ENCODE measurements at regions not wholly inside any gene's neighbourhood (a gene's known extent, or its start where the extent isn't known, plus 50 kb on each side); places are given as distances from the start of the nearest gene placed in this dataset.
"Not testable (repeated sequence)": the region's sequence is repeated elsewhere in the genome, so short reads cannot be mapped to it uniquely, and the experiment has no call there.

DNA sequence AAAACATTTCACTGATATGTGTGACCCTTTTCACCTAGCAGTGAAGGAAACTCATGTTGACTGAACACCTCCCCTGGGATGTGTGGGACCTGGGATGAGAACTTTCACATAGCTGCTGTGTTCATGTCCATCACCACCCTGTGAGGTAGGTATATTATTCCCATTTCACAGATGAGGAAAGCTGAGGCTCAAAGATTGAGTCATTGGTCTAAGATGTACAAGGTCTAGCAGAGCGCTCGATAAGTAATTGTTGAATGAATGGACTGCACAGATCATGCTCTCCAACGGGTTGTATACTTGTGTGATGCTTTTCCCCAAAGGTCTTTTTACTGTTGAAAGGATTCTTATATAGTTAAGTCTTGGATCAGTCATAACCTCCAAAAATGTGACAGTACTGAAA, 75.6 kb upstream of the TSC22D1 start:
- DNase-seq (ENCODE audit: low read depth) = no peak
- Histone ChIP-seq H3K4me3 (ENCODE audit: low read length) (no peak overlapping the region), H3K9me3 (ENCODE audit: control insufficient read depth, low read length) (no peaks in the 10 kb centered on the region), H3K27me3 (replicated peaks; ENCODE audit: control insufficient read depth, insufficient read depth, low read length) (no peaks in the 10 kb centered on the region), H3K9ac (ENCODE audit: low read length) (peak overlapping the region; percentile 41), H3K4me1 (ENCODE audit: control insufficient read depth, insufficient read depth, low read length) (peaks cover 32% of the 10 kb centered on the region), H3K36me3 (ENCODE audit: control insufficient read depth, insufficient read depth, low read length, severe bottlenecking) (no peaks in the 10 kb centered on the region)

DNA sequence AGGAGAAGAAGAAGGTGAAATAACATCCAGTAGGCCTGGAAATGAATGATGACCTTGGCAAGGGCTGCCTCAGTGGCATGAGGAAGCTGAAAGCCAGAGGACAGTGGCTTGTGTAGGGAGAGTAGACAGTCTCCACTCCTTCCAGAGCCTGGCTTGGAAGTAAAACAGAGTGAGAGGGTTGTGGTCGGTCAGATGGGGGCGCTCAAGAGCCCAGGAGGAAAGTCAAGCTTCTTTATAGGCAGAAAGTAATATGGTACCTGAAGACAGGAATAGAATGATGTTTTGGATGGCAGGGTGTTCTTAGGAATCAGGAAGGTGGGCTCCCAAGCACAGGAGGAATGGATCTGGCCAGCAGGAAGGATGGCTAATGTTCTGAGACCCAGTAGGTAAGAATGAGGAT, 75.1 kb upstream of the TSC22D1 start:
- H3K27me3 ChIP-seq (replicated peaks; ENCODE audit: control insufficient read depth, insufficient read depth, low read length) = no peaks in the 10 kb centered on the region
- H3K4me3 ChIP-seq (ENCODE audit: low read length) = no peak overlapping the region
- no peaks in the 10 kb centered on the region for H3K36me3 ChIP-seq (ENCODE audit: control insufficient read depth, insufficient read depth, low read length, severe bottlenecking)
- DNase-seq (ENCODE audit: low read depth) = no peak
- no peaks in the 10 kb centered on the region for H3K9me3 ChIP-seq (ENCODE audit: control insufficient read depth, low read length)
- H3K4me1 ChIP-seq (ENCODE audit: control insufficient read depth, insufficient read depth, low read length) = peaks cover 32% of the 10 kb centered on the region
- H3K9ac ChIP-seq (ENCODE audit: low read length) = no peak overlapping the region

- Histone ChIP-seq H3K36me3 (ENCODE audit: control insufficient read depth, insufficient read depth, low read length, severe bottlenecking) (no peaks in the 10 kb centered on the region), H3K9ac (ENCODE audit: low read length) (no peak overlapping the region)
- DNase-seq (ENCODE audit: low read depth) = no peak
Measured at GRCh38 chr13:44649834-44650233, 73.7 kb upstream of the TSC22D1 start.

DNA sequence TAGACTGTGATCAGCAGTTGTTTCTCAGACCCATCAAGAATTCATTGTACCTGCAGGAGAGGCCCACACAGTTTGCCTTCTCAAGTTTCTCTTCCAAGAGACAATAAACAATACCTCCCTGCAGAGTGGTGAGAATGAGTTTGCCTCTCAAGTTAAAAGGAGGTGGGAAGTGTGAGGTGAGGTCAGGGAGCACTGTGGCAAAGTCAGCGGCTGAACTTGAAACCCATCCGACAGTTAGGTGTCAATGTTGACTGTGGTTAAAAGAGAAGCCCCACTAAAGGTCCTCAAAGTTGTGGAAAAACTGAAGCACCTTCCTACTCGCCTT, 72.9 kb upstream of the TSC22D1 start:
- Histone ChIP-seq H3K9me3 (ENCODE audit: control insufficient read depth, low read length) (no peaks in the 10 kb centered on the region), H3K4me3 (ENCODE audit: low read length) (no peak overlapping the region), H3K4me1 (ENCODE audit: control insufficient read depth, insufficient read depth, low read length) (peaks cover 32% of the 10 kb centered on the region), H3K27me3 (replicated peaks; ENCODE audit: control insufficient read depth, insufficient read depth, low read length) (no peaks in the 10 kb centered on the region), H3K36me3 (ENCODE audit: control insufficient read depth, insufficient read depth, low read length, severe bottlenecking) (no peaks in the 10 kb centered on the region), H3K9ac (ENCODE audit: low read length) (no peak overlapping the region)
- DNase-seq (ENCODE audit: low read depth) = no peak

More at GRCh38 chr13:44649834-44650233, 73.7 kb upstream of the TSC22D1 start:
- Histone ChIP-seq H3K9me3 (ENCODE audit: control insufficient read depth, low read length) (no peaks in the 10 kb centered on the region), H3K27me3 (replicated peaks; ENCODE audit: control insufficient read depth, insufficient read depth, low read length) (no peaks in the 10 kb centered on the region), H3K4me3 (ENCODE audit: low read length) (no peak overlapping the region), H3K4me1 (ENCODE audit: control insufficient read depth, insufficient read depth, low read length) (peaks cover 32% of the 10 kb centered on the region)

DNA sequence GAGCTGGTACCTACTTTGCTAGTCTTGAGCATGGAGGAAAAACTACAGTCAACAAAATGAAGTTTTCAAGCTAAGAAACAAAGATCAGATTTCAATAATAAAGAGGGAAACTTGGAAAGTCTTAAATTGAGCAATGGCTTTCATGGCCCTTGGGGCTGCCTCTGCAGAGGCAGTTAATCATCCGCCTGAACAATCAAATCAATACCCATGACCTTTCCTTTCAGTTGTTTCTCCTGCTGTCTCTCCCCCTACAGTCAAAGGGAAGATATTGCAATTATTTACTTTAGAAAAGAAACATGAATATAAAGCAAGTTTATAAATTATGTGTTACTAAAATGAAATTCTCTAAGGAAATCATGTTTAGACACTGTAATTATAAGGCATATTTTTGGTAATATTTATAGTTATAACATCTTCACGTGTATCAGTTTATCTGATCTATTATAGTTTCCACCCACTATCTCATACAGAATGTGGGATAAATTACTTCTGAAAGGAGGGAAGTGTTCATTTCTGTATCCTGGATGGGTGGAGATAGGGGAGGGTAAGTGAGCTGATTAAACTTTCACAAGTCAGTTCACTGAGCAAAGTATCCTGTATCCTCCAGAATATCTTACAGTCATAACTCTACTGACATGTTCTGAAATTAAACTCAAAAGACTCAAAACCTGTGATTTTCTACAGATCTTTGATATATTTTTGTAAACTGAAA, 72.4 kb upstream of the TSC22D1 start:
- Histone ChIP-seq H3K9me3 (ENCODE audit: control insufficient read depth, low read length) (no peaks in the 10 kb centered on the region), H3K36me3 (ENCODE audit: control insufficient read depth, insufficient read depth, low read length, severe bottlenecking) (no peaks in the 10 kb centered on the region), H3K4me1 (ENCODE audit: control insufficient read depth, insufficient read depth, low read length) (peaks cover 31% of the 10 kb centered on the region), H3K9ac (ENCODE audit: low read length) (peak overlapping the region; percentile 32), H3K27me3 (replicated peaks; ENCODE audit: control insufficient read depth, insufficient read depth, low read length) (no peaks in the 10 kb centered on the region), H3K4me3 (ENCODE audit: low read length) (peak overlapping the region; percentile 17)
- DNase-seq (ENCODE audit: low read depth) = peak; percentile 48

- not testable (repeated sequence) for H3K4me3 ChIP-seq (ENCODE audit: low read length); H3K27me3 ChIP-seq (replicated peaks; ENCODE audit: control insufficient read depth, insufficient read depth, low read length); DNase-seq (ENCODE audit: low read depth); H3K9me3 ChIP-seq (ENCODE audit: control insufficient read depth, low read length); H3K9ac ChIP-seq (ENCODE audit: low read length); H3K36me3 ChIP-seq (ENCODE audit: control insufficient read depth, insufficient read depth, low read length, severe bottlenecking)
- H3K4me1 ChIP-seq (ENCODE audit: control insufficient read depth, insufficient read depth, low read length) = peaks cover 22% of the 10 kb centered on the region
Measured at GRCh38 chr13:44647560-44647959, 71.4 kb upstream of the TSC22D1 start.

DNA sequence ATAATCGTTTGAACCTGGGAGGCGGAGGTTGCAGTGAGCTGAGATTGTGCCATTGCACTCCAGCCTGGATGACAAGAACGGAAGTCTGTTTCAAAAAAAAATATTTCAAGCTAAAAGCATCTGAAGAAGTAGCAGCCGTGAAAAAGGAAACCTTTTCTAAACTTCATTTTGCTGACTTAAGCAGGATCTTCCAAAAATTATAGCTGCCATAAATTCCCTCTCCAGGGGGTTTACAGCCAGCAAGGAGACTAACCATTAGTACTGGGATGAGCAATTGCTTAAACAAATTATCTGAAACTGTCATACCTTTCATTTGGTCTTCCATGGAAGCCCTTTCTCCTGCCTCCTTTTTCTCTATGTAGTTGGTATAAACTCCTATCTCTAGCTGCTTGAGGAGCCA, 69.9 kb upstream of the TSC22D1 start:
- DNase-seq (ENCODE audit: low read depth) = no peak
- Histone ChIP-seq H3K27me3 (replicated peaks; ENCODE audit: control insufficient read depth, insufficient read depth, low read length) (no peaks in the 10 kb centered on the region), H3K9ac (ENCODE audit: low read length) (no peak overlapping the region), H3K36me3 (ENCODE audit: control insufficient read depth, insufficient read depth, low read length, severe bottlenecking) (no peaks in the 10 kb centered on the region), H3K9me3 (ENCODE audit: control insufficient read depth, low read length) (no peaks in the 10 kb centered on the region), H3K4me1 (ENCODE audit: control insufficient read depth, insufficient read depth, low read length) (peaks cover 13% of the 10 kb centered on the region), H3K4me3 (ENCODE audit: low read length) (no peak overlapping the region)

GRCh38 chr13:44643256-44643655, 67.1 kb upstream of the TSC22D1 start:
- H3K4me1 ChIP-seq (ENCODE audit: control insufficient read depth, insufficient read depth, low read length) = peaks cover 4% of the 10 kb centered on the region
- H3K9ac ChIP-seq (ENCODE audit: low read length) = no peak overlapping the region
- H3K9me3 ChIP-seq (ENCODE audit: control insufficient read depth, low read length) = no peaks in the 10 kb centered on the region
- H3K36me3 ChIP-seq (ENCODE audit: control insufficient read depth, insufficient read depth, low read length, severe bottlenecking) = no peaks in the 10 kb centered on the region
- no peak overlapping the region for H3K4me3 ChIP-seq (ENCODE audit: low read length)
- H3K27me3 ChIP-seq (replicated peaks; ENCODE audit: control insufficient read depth, insufficient read depth, low read length) = no peaks in the 10 kb centered on the region
- no peak for DNase-seq (ENCODE audit: low read depth)

DNA sequence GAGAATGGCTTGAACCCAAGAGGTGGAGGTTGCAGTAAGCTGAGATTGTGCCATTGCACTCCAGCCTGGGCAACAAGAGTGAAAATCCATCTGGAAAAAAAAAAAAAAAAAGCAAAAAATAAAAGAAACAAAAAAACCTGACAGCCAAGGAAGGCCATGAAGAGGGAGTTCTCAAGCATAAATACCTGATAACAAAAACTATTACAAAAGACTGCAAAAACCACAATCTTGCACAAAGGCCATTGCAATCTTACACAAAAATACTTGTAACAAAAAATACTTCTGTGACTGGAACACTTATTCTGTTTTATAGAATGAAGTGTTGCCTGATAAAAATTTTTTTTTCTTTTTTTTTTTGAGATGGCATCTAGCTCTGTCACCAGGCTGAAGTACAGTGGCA, 61.5 kb upstream of the TSC22D1 start:
- H3K9me3 ChIP-seq (ENCODE audit: control insufficient read depth, low read length) = no peaks in the 10 kb centered on the region

GRCh38 chr13:44629465-44630183, 53.5 kb upstream of the TSC22D1 start:
- Histone ChIP-seq H3K9me3 (ENCODE audit: control insufficient read depth, low read length) (no peaks in the 10 kb centered on the region), H3K36me3 (ENCODE audit: control insufficient read depth, insufficient read depth, low read length, severe bottlenecking) (no peaks in the 10 kb centered on the region), H3K27me3 (replicated peaks; ENCODE audit: control insufficient read depth, insufficient read depth, low read length) (no peaks in the 10 kb centered on the region), H3K4me3 (ENCODE audit: low read length) (peak overlapping the region; percentile 51), H3K9ac (ENCODE audit: low read length) (peak overlapping the region; percentile 63), H3K4me1 (ENCODE audit: control insufficient read depth, insufficient read depth, low read length) (peaks cover 37% of the 10 kb centered on the region)
- peak; percentile 75 for DNase-seq (ENCODE audit: low read depth)

More for the DNA sequence above, 61.5 kb upstream of the TSC22D1 start:
- Histone ChIP-seq H3K9ac (ENCODE audit: low read length) (no peak overlapping the region), H3K4me1 (ENCODE audit: control insufficient read depth, insufficient read depth, low read length) (no peaks in the 10 kb centered on the region), H3K4me3 (ENCODE audit: low read length) (no peak overlapping the region), H3K36me3 (ENCODE audit: control insufficient read depth, insufficient read depth, low read length, severe bottlenecking) (no peaks in the 10 kb centered on the region), H3K27me3 (replicated peaks; ENCODE audit: control insufficient read depth, insufficient read depth, low read length) (no peaks in the 10 kb centered on the region)
- DNase-seq (ENCODE audit: low read depth) = no peak

DNA sequence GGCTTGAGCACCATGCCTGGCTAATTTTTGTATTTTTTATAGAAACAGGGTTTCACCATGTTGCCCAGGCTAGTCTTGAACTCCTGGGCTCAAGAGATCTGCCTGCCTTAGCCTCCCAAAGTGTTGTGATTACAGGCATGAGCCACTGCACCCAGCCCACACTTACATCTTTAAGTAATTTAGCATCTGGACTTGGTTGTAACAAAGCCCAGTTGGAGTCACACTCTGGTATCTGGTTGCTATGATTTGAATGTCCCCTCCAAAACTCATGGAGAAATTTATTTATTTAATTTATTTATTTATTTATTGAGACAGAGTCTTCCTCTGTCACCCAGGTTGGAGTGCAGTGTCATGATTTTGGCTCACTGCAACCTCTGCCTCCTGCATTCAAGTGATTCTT, 52.7 kb upstream of the TSC22D1 start:
- Histone ChIP-seq H3K9ac (ENCODE audit: low read length) (peak overlapping the region; percentile 56), H3K4me1 (ENCODE audit: control insufficient read depth, insufficient read depth, low read length) (peaks cover 37% of the 10 kb centered on the region)
- peak; percentile 55 for DNase-seq (ENCODE audit: low read depth)
- not testable (repeated sequence) for H3K4me3 ChIP-seq (ENCODE audit: low read length); H3K36me3 ChIP-seq (ENCODE audit: control insufficient read depth, insufficient read depth, low read length, severe bottlenecking); H3K9me3 ChIP-seq (ENCODE audit: control insufficient read depth, low read length); H3K27me3 ChIP-seq (replicated peaks; ENCODE audit: control insufficient read depth, insufficient read depth, low read length)
